ENCODE measurements at regions not wholly inside any gene's neighbourhood (a gene's known extent, or its start where the extent isn't known, plus 50 kb on each side); places are given as distances from the start of the nearest gene placed in this dataset.

- TF ChIP-seq CTCF (IDR thresholded peaks at IDR 0.05) (no peak), ZFX (IDR thresholded peaks at IDR 0.05; ENCODE audit: borderline replicate concordance) (no peak)
Observed at GRCh38 chr1:55640708-55641473, 425.7 kb upstream of the USP24 start.

Measured in 22Rv1 (cell line).